Liver (tissue), 3 donors: ENCODE measurements at regions not wholly inside any gene's neighbourhood (a gene's known extent, or its start where the extent isn't known, plus 50 kb on each side); places are given as distances from the start of the nearest gene placed in this dataset.

Experiments
- ATF3 ChIP-seq: IDR thresholded peaks from 2 replicates; pipeline ENCODE4 v1.6.1; 2016; ENCODE audit warnings: antibody characterized with exemption
- CTCF ChIP-seq: fragments of 150-350 bp; IDR thresholded peaks from 2 replicates; pipeline ENCODE4 v1.5.1; 2017; ENCODE audit warnings: improper control_type of control experiment, low read depth, low read length; ENCODE audit not compliant: missing input control
- EGR1 ChIP-seq, 2 donors: IDR thresholded peaks; 2 replicates each; pipeline ENCODE4 v1.6.1; 2016 to 2018; ENCODE audit warnings: antibody characterized with exemption in 2 of 2, low read depth in 2 of 2
- GABPA ChIP-seq, 2 donors: IDR thresholded peaks in 1 of 2; conservative IDR thresholded peaks in 1 of 2; 2 replicates each; pipeline ENCODE4 v1.6.1; 2016; ENCODE audit warnings: antibody characterized with exemption in 2 of 2, mild to moderate bottlenecking in 1 of 2, moderate library complexity in 1 of 2
- JUND ChIP-seq, 2 donors: IDR thresholded peaks; 2 replicates each; pipeline ENCODE4 v1.6.1; 2016; ENCODE audit warnings: antibody characterized with exemption in 2 of 2
- MAX ChIP-seq: IDR thresholded peaks from 2 replicates; pipeline ENCODE4 v1.6.1; 2016; ENCODE audit warnings: antibody characterized with exemption
- RAD21 ChIP-seq, 2 donors: IDR thresholded peaks; 2 replicates each; pipeline ENCODE4 v1.6.1; 2016; ENCODE audit warnings: antibody characterized with exemption in 2 of 2, mild to moderate bottlenecking in 2 of 2
- REST ChIP-seq: IDR thresholded peaks from 2 replicates; pipeline ENCODE4 v1.6.1; 2016; ENCODE audit warnings: antibody characterized with exemption, mild to moderate bottlenecking
- RXRA ChIP-seq, 2 donors: IDR thresholded peaks; 2 replicates each; pipeline ENCODE4 v1.6.1; 2017 to 2018; ENCODE audit warnings: antibody characterized with exemption in 2 of 2, mild to moderate bottlenecking in 1 of 2
- SP1 ChIP-seq: IDR thresholded peaks from 2 replicates; pipeline ENCODE4 v1.6.1; 2018; ENCODE audit warnings: antibody characterized with exemption, mild to moderate bottlenecking
- TAF1 ChIP-seq: conservative IDR thresholded peaks from 2 replicates; pipeline ENCODE4 v1.6.1; 2016; ENCODE audit warnings: antibody characterized with exemption, mild to moderate bottlenecking
- YY1 ChIP-seq: IDR thresholded peaks from 2 replicates; pipeline ENCODE4 v1.6.1; 2016; ENCODE audit warnings: antibody characterized with exemption, mild to moderate bottlenecking
- donor health status: healthy.
- donor health status: healthy.

GRCh38 chr10:83835945-83836745 is 303.2 kb upstream of the GHITM start:
- TF ChIP-seq MAX = no peak
- no peak for TF ChIP-seq REST
- TF ChIP-seq CTCF = no peak
- TF ChIP-seq EGR1 (IDR thresholded peaks at IDR 0.05; ENCODE audit: low read depth in 2 of 2) = no peak
- TF ChIP-seq SP1 = no peak
- TF ChIP-seq GABPA (IDR thresholded peaks at IDR 0.05 in 1 of 2, conservative IDR thresholded peaks at IDR 0.05 in 1 of 2) = no peak
- TF ChIP-seq TAF1 = no peak
- no peak for TF ChIP-seq YY1
- no peak for TF ChIP-seq JUND (IDR thresholded peaks at IDR 0.05)
- TF ChIP-seq RXRA (IDR thresholded peaks at IDR 0.05) = no peak
- no peak for TF ChIP-seq RAD21 (IDR thresholded peaks at IDR 0.05)
- TF ChIP-seq ATF3 = no peak
